Heart right ventricle (tissue), 16 donors: ENCODE measurements at regions not wholly inside any gene's neighbourhood (a gene's known extent, or its start where the extent isn't known, plus 50 kb on each side); places are given as distances from the start of the nearest gene placed in this dataset.

Source experiments
- ATAC-seq, 8 donors: fragments of 200-7000 bp; cut with Tn5 transposase; one replicate each; pipeline ENCODE4 v1.9.1; 2020; ENCODE audit warnings: mild to moderate bottlenecking in 8 of 8, moderate library complexity in 8 of 8, moderate number of reproducible peaks in 1 of 8
- DNase-seq, 2 donors: peaks; one replicate each; pipeline ENCODE4 v3.0.0-alpha.2; 2020
- H3K27ac ChIP-seq, 10 donors: fragments of 200-600 bp; sonication (generic) in 2 of 10; one replicate each; pipeline versions ENCODE4 v1.5.0 to v1.8.0; 2020 to 2022; ENCODE audit warnings: mild to moderate bottlenecking in 3 of 10
- H3K27me3 ChIP-seq, 7 donors: fragments of 200-600 bp; one replicate each; pipeline ENCODE4 v1.8.0; 2021 to 2022; ENCODE audit warnings: mild to moderate bottlenecking in 2 of 7
- H3K36me3 ChIP-seq, 9 donors: fragments of 200-600 bp; sonication (generic) in 1 of 9; one replicate each; pipeline versions ENCODE4 v1.5.0 to v1.8.0; 2020 to 2022; ENCODE audit warnings: mild to moderate bottlenecking in 2 of 9
- H3K4me1 ChIP-seq, 9 donors: fragments of 200-600 bp; sonication (generic) in 1 of 9; one replicate each; pipeline versions ENCODE4 v1.5.0 to v1.8.0; 2020 to 2022; ENCODE audit warnings: mild to moderate bottlenecking in 4 of 9
- H3K4me3 ChIP-seq, 10 donors: fragments of 200-600 bp; sonication (generic) in 2 of 10; one replicate each; pipeline versions ENCODE4 v1.5.0 to v1.8.0; 2020 to 2022; ENCODE audit warnings: mild to moderate bottlenecking in 7 of 10, moderate library complexity in 2 of 10
- H3K9me3 ChIP-seq, 11 donors: fragments of 200-600 bp in 10 of 11; sonication (generic) in 2 of 11; one replicate each; pipeline versions ENCODE4 v1.5.0 to v1.8.0; 2013 to 2022; ENCODE audit warnings: mild to moderate bottlenecking in 2 of 11, control low read depth in 1 of 11, moderate library complexity in 1 of 11
- WGBS, 2 donors: extraction: QIAGEN DNeasy Blood & Tissue Kit; methylation state at CpG; one replicate each; pipeline ENCODE4 v1.1.7; 2013; ENCODE audit warnings: inconsistent platforms in 1 of 2; 5-methylcytosine and 5-hydroxymethylcytosine counted together
- intact Hi-C, 10 donors: fragments of 100-400 bp; cut with DNase I; formaldehyde crosslinking; loops; one replicate each; pipeline versions ENCODE4 v1.11.1 to v1.14.2; 2022
- TF ChIP-seq, protein P1 (sequence below), 9 donors: fragments of 200-600 bp; sonication (generic) in 2 of 9; IDR thresholded peaks; one replicate each; pipeline versions ENCODE4 v1.5.0 to v1.8.0; 2021 to 2022; ENCODE audit warnings: antibody characterized with exemption in 9 of 9, mild to moderate bottlenecking in 5 of 9, moderate library complexity in 1 of 9
- donor health status: Arrhythmogenic right ventricular cardiomyopathy.
- donor health status: ischemic (EF 13 %, LVEDD 7.1; RV severe dilation, severe dysfunction).
- donor health status: healthy with polysubstance abuse.
- donor health status: DM: no; HTN: yes; CAD: no.
- donor health status: DM: no; HTN: no; CAD: no.
- donor health status: ischemic (EF 25% LVEDD 6.9; RV normal size, moderate dysfunction).
- donor health status: ischemic (EF 25% LVEDD 5.7; RV mildly dilated, moderate dysfunction).
- donor health status: healthy.
- donor health status: DM: yes; HTN: yes; CAD: no.
- donor health status: Ischemic cardiomyopathy.
- donor health status: ischemic (EF 35%, LVEDD 5.7; RV mildly dilated, moderate dysfunction).
- donor health status: nonischemic (EF 11% LVEDD 7.7; RV severe dilation, severe dysfunction).
- donor health status: DM: yes; HTN: yes; CAD: no.
- donor health status: PGD.
- donor health status: ischemic (EF 29% LVEDD 5.4; RV normal size, mild dysfunction).
- donor health status: nonischemic (EF 23%, LVEDD 6.1; RV moderate dilation, normal function).

DNA sequence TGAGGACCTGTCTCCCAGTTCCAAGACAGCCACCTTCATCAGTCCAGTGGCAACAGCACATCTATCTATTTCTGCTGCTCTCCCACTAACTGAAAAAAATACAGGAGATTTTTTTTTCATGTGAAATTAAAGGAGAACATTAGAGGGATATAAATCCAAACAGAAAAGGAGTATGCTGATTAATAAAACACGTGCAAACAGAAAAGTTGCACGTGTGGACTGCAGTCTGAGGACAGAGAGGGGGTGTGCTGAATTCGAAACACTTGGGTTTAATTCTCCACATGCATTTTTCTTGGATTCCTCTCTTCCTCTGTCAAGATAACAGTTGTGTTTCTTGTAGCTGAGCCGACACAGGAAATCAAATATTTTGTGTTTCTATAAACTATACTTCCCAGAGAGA is 113.4 kb downstream of the CYRIA start:
- DNase-seq, result no peak
- no peaks in the 10 kb centered on the region for H3K9me3 ChIP-seq
- H3K4me1 ChIP-seq, result no peaks in the 10 kb centered on the region
- TF ChIP-seq, protein P1, sequence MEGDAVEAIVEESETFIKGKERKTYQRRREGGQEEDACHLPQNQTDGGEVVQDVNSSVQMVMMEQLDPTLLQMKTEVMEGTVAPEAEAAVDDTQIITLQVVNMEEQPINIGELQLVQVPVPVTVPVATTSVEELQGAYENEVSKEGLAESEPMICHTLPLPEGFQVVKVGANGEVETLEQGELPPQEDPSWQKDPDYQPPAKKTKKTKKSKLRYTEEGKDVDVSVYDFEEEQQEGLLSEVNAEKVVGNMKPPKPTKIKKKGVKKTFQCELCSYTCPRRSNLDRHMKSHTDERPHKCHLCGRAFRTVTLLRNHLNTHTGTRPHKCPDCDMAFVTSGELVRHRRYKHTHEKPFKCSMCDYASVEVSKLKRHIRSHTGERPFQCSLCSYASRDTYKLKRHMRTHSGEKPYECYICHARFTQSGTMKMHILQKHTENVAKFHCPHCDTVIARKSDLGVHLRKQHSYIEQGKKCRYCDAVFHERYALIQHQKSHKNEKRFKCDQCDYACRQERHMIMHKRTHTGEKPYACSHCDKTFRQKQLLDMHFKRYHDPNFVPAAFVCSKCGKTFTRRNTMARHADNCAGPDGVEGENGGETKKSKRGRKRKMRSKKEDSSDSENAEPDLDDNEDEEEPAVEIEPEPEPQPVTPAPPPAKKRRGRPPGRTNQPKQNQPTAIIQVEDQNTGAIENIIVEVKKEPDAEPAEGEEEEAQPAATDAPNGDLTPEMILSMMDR (IDR thresholded peaks at IDR 0.05), result no peak
- intact Hi-C loops, result loop anchor here in 8 of 10 donors (2.0 to 10.0 kb wide), 5 partner anchors 55 to 205 kb away; no protein-coding TSS in a partner anchor
- peaks cover 0 to 70% (median 0%) of the 10 kb centered on the region in 9 donors for H3K36me3 ChIP-seq
- ATAC-seq, result no peak
- no peak overlapping the region for H3K4me3 ChIP-seq
- H3K27ac ChIP-seq, result no peak overlapping the region
- H3K27me3 ChIP-seq, result no peaks in the 10 kb centered on the region
- 65 to 66% methylated on average over 4 of the region's 4 CpGs for WGBS, 2 donors

DNA sequence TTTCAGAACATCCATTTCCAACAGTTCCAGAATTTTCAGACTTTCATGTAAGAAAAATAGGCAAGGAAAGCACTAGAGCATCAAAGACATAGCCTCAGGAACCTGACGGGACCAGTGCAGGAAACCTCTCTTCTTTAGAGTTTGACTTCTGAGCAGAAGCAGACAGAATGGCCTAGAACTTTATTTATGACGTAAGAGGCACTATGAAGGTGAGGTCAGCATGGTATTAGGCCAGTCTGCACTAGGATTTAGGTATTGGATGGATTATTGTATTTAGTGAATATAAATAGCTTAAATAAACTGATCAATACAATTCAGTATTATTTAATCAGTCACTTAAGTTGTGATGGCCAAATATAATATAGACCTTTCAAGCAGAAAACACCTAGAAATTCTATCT is 117.6 kb downstream of the CYRIA start:
- Histone ChIP-seq H3K36me3 (peaks cover 0 to 31% (median 0%) of the 10 kb centered on the region in 9 donors), H3K27ac (no peak overlapping the region), H3K4me3 (no peak overlapping the region), H3K27me3 (no peaks in the 10 kb centered on the region), H3K4me1 (no peaks in the 10 kb centered on the region), H3K9me3 (no peaks in the 10 kb centered on the region)
- intact Hi-C loops, result loop anchor here in 1 of 10 donors (10.0 kb wide), 1 partner anchor 207 kb away; no protein-coding TSS in a partner anchor
- DNase-seq, result no peak
- WGBS, 2 donors, result 59 to 84% methylated on average over 2 of the region's 2 CpGs
- TF ChIP-seq, protein P1 (IDR thresholded peaks at IDR 0.05), result no peak
- no peak for ATAC-seq

DNA sequence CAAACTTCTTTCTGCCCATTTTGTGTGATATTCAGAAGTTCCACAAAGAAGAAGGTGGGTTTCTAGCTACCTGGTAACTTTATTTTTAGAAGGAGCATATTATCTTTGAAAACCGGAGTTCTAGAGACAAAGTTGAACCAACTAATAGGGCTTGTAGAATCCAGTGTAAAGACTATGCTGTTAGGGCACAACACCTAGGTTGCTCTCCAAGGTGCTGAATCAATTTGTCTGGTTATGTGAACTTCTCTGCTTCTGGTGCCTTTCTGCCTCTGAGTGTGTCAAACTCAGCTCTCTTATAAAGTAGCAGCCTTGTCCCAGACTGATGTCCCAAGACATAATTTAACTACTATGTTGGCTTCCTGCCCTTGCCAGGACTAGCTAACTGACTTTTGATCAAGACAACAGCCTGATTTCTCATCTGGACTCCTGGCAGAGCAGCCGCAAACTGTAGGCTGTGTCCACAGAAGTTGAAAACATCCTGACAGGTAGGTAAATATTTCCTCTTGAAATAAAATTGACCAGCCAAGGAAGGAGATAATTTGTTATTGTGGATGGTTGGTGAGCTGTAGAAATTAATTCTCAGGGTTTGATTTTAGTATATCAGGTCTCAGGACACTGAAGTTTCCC is 119.4 kb downstream of the CYRIA start:
- intact Hi-C loops, result loop anchor here in 1 of 10 donors (10.0 kb wide), 1 partner anchor 209 kb away; no protein-coding TSS in a partner anchor
- TF ChIP-seq, protein P1 (IDR thresholded peaks at IDR 0.05), result no peak
- peak in 2 of 8 donors; percentile 16 to 66 for ATAC-seq
- 51 to 66% methylated on average over 2 of the region's 2 CpGs for WGBS, 2 donors
- H3K4me3 ChIP-seq, result no peak overlapping the region
- no peaks in the 10 kb centered on the region for H3K4me1 ChIP-seq
- no peaks in the 10 kb centered on the region for H3K9me3 ChIP-seq
- H3K36me3 ChIP-seq, result peaks cover 0 to 13% (median 0%) of the 10 kb centered on the region in 9 donors
- no peak overlapping the region for H3K27ac ChIP-seq
- H3K27me3 ChIP-seq, result peaks cover 0 to 4% (median 0%) of the 10 kb centered on the region in 7 donors
- peak in 1 of 2 donors; percentile 24 for DNase-seq

DNA sequence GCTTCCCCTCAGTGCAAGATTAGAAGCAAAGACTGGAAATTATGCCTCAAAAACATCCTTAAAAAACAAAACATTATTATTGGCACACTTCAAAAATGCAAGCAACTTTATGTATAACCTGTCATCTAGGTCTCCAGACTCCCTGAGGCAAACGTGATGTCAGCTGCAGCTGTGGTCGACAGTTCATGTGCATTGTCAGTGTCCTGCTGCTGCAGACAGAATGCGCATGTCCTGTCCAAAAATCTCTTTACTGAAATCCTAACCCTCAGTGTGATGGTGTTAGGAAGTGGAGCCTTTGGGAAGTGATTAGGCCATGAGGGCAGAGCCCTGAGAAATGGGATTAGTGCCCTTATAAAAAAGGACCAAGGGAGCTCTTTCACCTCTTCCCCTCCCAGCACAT is 126.9 kb downstream of the CYRIA start:
- DNase-seq (no peak), ATAC-seq (no peak)
- WGBS, 2 donors, result 48 to 51% methylated on average over 3 of the region's 3 CpGs
- intact Hi-C loops, result no loop called here
- Histone ChIP-seq H3K36me3 (no peaks in the 10 kb centered on the region), H3K4me3 (no peak overlapping the region), H3K27ac (no peak overlapping the region), H3K9me3 (no peaks in the 10 kb centered on the region), H3K4me1 (no peaks in the 10 kb centered on the region), H3K27me3 (peaks cover 0 to 23% (median 7%) of the 10 kb centered on the region in 7 donors)
- TF ChIP-seq, protein P1 (IDR thresholded peaks at IDR 0.05), result no peak
